ENCODE measurements at regions not wholly inside any gene's neighbourhood (a gene's known extent, or its start where the extent isn't known, plus 50 kb on each side); places are given as distances from the start of the nearest gene placed in this dataset.

- no peak overlapping the region for H3K27ac ChIP-seq (replicated peaks)
- H3K9me3 ChIP-seq (replicated peaks), result no peaks in the 10 kb centered on the region
- H3K4me3 ChIP-seq, result no peak overlapping the region
- no peak for TF ChIP-seq CTCF (IDR thresholded peaks at IDR 0.05; ENCODE audit: borderline replicate concordance)
- intact Hi-C loops (cut with micrococcal nuclease), result no loop called here
- H3K27me3 ChIP-seq (ENCODE audit: low read depth), result peaks cover 2% of the 10 kb centered on the region
- no peak for DNase-seq
- no peaks in the 10 kb centered on the region for H3K36me3 ChIP-seq
- H3K4me1 ChIP-seq, result no peaks in the 10 kb centered on the region
These were observed 83.9 kb upstream of the USP47 start for GRCh38 chr11:11757909-11758308.

- no peak for DNase-seq
- intact Hi-C loops (cut with micrococcal nuclease), result no loop called here
- no peak overlapping the region for H3K4me3 ChIP-seq
- no peak for TF ChIP-seq CTCF (IDR thresholded peaks at IDR 0.05; ENCODE audit: borderline replicate concordance)
- H3K9me3 ChIP-seq (replicated peaks), result no peaks in the 10 kb centered on the region
- H3K27me3 ChIP-seq (ENCODE audit: low read depth), result no peaks in the 10 kb centered on the region
- H3K36me3 ChIP-seq, result no peaks in the 10 kb centered on the region
- H3K4me1 ChIP-seq, result no peaks in the 10 kb centered on the region
- H3K27ac ChIP-seq (replicated peaks), result no peak overlapping the region
These were observed 85.1 kb upstream of the USP47 start for GRCh38 chr11:11756718-11757117.

- intact Hi-C loops (cut with micrococcal nuclease), result no loop called here
These were observed 85.9 kb upstream of the USP47 start for GRCh38 chr11:11755871-11756270.

GRCh38 chr11:11752679-11753078 lies 89.1 kb upstream of the USP47 start:
- Histone ChIP-seq H3K4me1 (no peaks in the 10 kb centered on the region), H3K27ac (replicated peaks) (no peak overlapping the region), H3K9me3 (replicated peaks) (no peaks in the 10 kb centered on the region), H3K4me3 (no peak overlapping the region), H3K27me3 (ENCODE audit: low read depth) (no peaks in the 10 kb centered on the region), H3K36me3 (no peaks in the 10 kb centered on the region)
- DNase-seq, result no peak
- intact Hi-C loops (cut with micrococcal nuclease), result no loop called here
- TF ChIP-seq CTCF (IDR thresholded peaks at IDR 0.05; ENCODE audit: borderline replicate concordance), result no peak

More at GRCh38 chr11:11755871-11756270, 85.9 kb upstream of the USP47 start:
- Histone ChIP-seq H3K27me3 (ENCODE audit: low read depth) (no peaks in the 10 kb centered on the region), H3K4me1 (no peaks in the 10 kb centered on the region), H3K27ac (replicated peaks) (no peak overlapping the region), H3K9me3 (replicated peaks) (no peaks in the 10 kb centered on the region), H3K4me3 (no peak overlapping the region), H3K36me3 (no peaks in the 10 kb centered on the region)
- no peak for DNase-seq
- no peak for TF ChIP-seq CTCF (IDR thresholded peaks at IDR 0.05; ENCODE audit: borderline replicate concordance)

GRCh38 chr11:11750017-11750878 lies 91.5 kb upstream of the USP47 start:
- H3K27ac ChIP-seq (replicated peaks), result no peak overlapping the region
- no peak overlapping the region for H3K4me3 ChIP-seq
- DNase-seq, result no peak
- intact Hi-C loops (cut with micrococcal nuclease), result no loop called here
- no peaks in the 10 kb centered on the region for H3K27me3 ChIP-seq (ENCODE audit: low read depth)
- H3K9me3 ChIP-seq (replicated peaks), result no peaks in the 10 kb centered on the region
- TF ChIP-seq CTCF (IDR thresholded peaks at IDR 0.05; ENCODE audit: borderline replicate concordance), result no peak
- no peaks in the 10 kb centered on the region for H3K4me1 ChIP-seq
- no peaks in the 10 kb centered on the region for H3K36me3 ChIP-seq

All from left ventricle myocardium inferior (tissue), 1 donor.